HepG2 (cell line): ENCODE measurements at regions not wholly inside any gene's neighbourhood (a gene's known extent, or its start where the extent isn't known, plus 50 kb on each side); places are given as distances from the start of the nearest gene placed in this dataset.

ENCODE experiments used
- GABPB1 ChIP-seq: IDR thresholded peaks from 2 replicates; pipeline ENCODE4 v1.6.1; 2016; ENCODE audit warnings: mild to moderate bottlenecking, missing genetic modification reagents, moderate library complexity, missing compliant biosample characterization
- HNRNPH1 ChIP-seq: fragments of 200-400 bp; formaldehyde crosslinking; optimal IDR thresholded peaks from 2 replicates; pipeline ENCODE3; 2017; ENCODE audit warnings: mild to moderate bottlenecking, low read depth, low read length
- HOXA3 ChIP-seq: sonication (generic); formaldehyde crosslinking; IDR thresholded peaks from 2 replicates; pipeline ENCODE4 v1.5.0; 2020; ENCODE audit warnings: missing genetic modification reagents
- NCOA2 ChIP-seq: sonication (generic); formaldehyde crosslinking; IDR thresholded peaks from 2 replicates; pipeline ENCODE4 v1.8.0; 2022; ENCODE audit warnings: inconsistent platforms
- NR2F6 ChIP-seq, 2 experiments: IDR thresholded peaks; 2 replicates each; pipeline ENCODE4 v1.6.1; 2016; ENCODE audit warnings: antibody characterized with exemption in 1 of 2, mild to moderate bottlenecking in 1 of 2
- RBM22 ChIP-seq: fragments of 200-400 bp; formaldehyde crosslinking; optimal IDR thresholded peaks from 2 replicates; pipeline ENCODE3; 2017; ENCODE audit warnings: mild to moderate bottlenecking, low read length, moderate library complexity
- REPIN1 ChIP-seq: sonication (generic); formaldehyde crosslinking; IDR thresholded peaks from 2 replicates; pipeline ENCODE4 v1.8.0; 2022; ENCODE audit warnings: missing genetic modification reagents, low read depth, mild to moderate bottlenecking, borderline replicate concordance
- RXRB ChIP-seq: IDR thresholded peaks from 2 replicates; pipeline ENCODE4 v1.6.1; 2016; ENCODE audit warnings: borderline replicate concordance, missing genetic modification reagents, missing compliant biosample characterization
- TCF7 ChIP-seq: sonication (generic); IDR thresholded peaks from 2 replicates; pipeline ENCODE4 v1.6.1; 2016; ENCODE audit warnings: antibody characterized with exemption, low read depth
- ZFX ChIP-seq: sonication (generic); formaldehyde crosslinking; IDR thresholded peaks from 2 replicates; pipeline ENCODE4 v1.4.0; 2020; ENCODE audit warnings: mild to moderate bottlenecking, low read depth, missing genetic modification reagents, moderate library complexity
- ZMYM2 ChIP-seq: sonication (generic); formaldehyde crosslinking; IDR thresholded peaks from 2 replicates; pipeline ENCODE4 v1.8.0; 2022; ENCODE audit warnings: mild to moderate bottlenecking, missing genetic modification reagents
- ZMYM3 ChIP-seq: sonication (generic); formaldehyde crosslinking; IDR thresholded peaks from 2 replicates; pipeline ENCODE4 v1.5.1; 2020; ENCODE audit warnings: mild to moderate bottlenecking, missing genetic modification reagents
- ZNF543 ChIP-seq: sonication (generic); formaldehyde crosslinking; IDR thresholded peaks from 2 replicates; pipeline ENCODE4 v1.4.0; 2020; ENCODE audit warnings: mild to moderate bottlenecking, missing genetic modification reagents
- ZNF792 ChIP-seq: IDR thresholded peaks from 2 replicates; pipeline ENCODE4 v1.6.1; 2016
- TF ChIP-seq, protein P1 (sequence below): sonication (generic); formaldehyde crosslinking; conservative IDR thresholded peaks from 2 replicates; pipeline ENCODE4 v1.4.0; 2020; ENCODE audit warnings: mild to moderate bottlenecking, missing genetic modification reagents, moderate library complexity
- TF ChIP-seq, protein P2 (sequence below): IDR thresholded peaks from 2 replicates; pipeline ENCODE4 v1.6.1; 2016
- TF ChIP-seq, protein P3 (sequence below): IDR thresholded peaks from 2 replicates; pipeline ENCODE4 v1.6.1; 2012; ENCODE audit warnings: inconsistent platforms
- TF ChIP-seq, protein P4 (sequence below): sonication (generic); formaldehyde crosslinking; IDR thresholded peaks from 2 replicates; pipeline ENCODE4 v1.8.0; 2022; ENCODE audit warnings: missing genetic modification reagents, low read depth, mild to moderate bottlenecking, borderline replicate concordance
- TF ChIP-seq, protein P5 (sequence below): sonication (generic); formaldehyde crosslinking; IDR thresholded peaks from 2 replicates; pipeline ENCODE4 v1.4.0; 2020; ENCODE audit warnings: missing genetic modification reagents
- TF ChIP-seq, protein P6 (sequence below): IDR thresholded peaks from 2 replicates; pipeline ENCODE4 v1.6.1; 2016; ENCODE audit warnings: missing compliant biosample characterization, missing genetic modification reagents, borderline replicate concordance

DNA sequence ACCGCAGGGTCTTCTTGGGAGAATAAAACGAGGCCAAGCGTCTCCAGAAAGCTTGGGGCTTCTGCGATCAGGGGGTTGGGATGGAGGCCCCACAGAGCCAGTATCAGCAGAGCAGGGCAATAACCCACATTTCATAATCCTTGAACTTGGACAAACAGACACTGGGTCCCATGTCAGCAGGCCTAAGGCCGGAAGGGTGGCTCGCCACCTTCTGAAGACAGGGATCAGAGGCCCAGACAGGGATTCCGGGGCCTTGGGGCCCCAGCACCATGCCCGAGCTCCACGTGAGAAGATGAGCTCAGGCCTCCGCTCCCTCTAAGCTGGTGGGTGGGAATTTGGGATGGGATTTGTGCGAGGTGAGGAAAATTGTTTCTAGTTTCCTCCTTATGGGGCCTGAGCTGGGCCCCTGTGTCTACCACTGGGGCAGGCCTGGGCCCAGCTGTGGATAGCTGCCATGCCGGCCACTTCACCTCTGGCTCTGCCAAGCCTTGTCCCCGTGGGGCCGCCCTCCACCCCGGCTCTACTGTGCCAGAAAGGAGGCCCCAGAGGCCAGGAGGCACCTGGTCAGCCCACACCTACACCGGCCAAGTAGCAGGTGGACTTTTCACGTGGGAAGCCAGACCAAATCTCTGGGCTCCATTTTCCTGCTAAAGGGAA lies 67.2 kb upstream of the DLK1 start (continued):
- TF ChIP-seq, protein P1, sequence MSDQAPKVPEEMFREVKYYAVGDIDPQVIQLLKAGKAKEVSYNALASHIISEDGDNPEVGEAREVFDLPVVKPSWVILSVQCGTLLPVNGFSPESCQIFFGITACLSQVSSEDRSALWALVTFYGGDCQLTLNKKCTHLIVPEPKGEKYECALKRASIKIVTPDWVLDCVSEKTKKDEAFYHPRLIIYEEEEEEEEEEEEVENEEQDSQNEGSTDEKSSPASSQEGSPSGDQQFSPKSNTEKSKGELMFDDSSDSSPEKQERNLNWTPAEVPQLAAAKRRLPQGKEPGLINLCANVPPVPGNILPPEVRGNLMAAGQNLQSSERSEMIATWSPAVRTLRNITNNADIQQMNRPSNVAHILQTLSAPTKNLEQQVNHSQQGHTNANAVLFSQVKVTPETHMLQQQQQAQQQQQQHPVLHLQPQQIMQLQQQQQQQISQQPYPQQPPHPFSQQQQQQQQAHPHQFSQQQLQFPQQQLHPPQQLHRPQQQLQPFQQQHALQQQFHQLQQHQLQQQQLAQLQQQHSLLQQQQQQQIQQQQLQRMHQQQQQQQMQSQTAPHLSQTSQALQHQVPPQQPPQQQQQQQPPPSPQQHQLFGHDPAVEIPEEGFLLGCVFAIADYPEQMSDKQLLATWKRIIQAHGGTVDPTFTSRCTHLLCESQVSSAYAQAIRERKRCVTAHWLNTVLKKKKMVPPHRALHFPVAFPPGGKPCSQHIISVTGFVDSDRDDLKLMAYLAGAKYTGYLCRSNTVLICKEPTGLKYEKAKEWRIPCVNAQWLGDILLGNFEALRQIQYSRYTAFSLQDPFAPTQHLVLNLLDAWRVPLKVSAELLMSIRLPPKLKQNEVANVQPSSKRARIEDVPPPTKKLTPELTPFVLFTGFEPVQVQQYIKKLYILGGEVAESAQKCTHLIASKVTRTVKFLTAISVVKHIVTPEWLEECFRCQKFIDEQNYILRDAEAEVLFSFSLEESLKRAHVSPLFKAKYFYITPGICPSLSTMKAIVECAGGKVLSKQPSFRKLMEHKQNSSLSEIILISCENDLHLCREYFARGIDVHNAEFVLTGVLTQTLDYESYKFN = peak; percentile 53; the same call in 1 of the 2 replicates
- TF ChIP-seq ZMYM3 (no peak), HOXA3 (CRISPR knock-in tag) (peak; percentile 52; the same call in 1 of the 2 replicates), ZNF792 (CRISPR knock-in tag) (0 out of 2 replicates have a peak, but pooled peaks have one; percentile 18), GABPB1 (CRISPR knock-in tag) (0 out of 2 replicates have a peak, but pooled peaks have one; percentile 8), RXRB (peak; percentile 79), NCOA2 (CRISPR knock-in tag) (peak; percentile 41; the same call in 1 of the 2 replicates), ZMYM2 (CRISPR knock-in tag) (0 out of 2 replicates have a peak, but pooled peaks have one; percentile 50), RBM22 (no peak), ZNF543 (CRISPR knock-in tag) (0 out of 2 replicates have a peak, but pooled peaks have one; percentile 4), TCF7 (0 out of 2 replicates have a peak, but pooled peaks have one; percentile 12), HNRNPH1 (no peak), NR2F6 (IDR thresholded peaks at IDR 0.05) (peak; percentile 10; the same call in 1 of the 2 replicates), NR2F6 (CRISPR knock-in tag; IDR thresholded peaks at IDR 0.05) (no peak; the same call in 1 of the 2 replicates), ZFX (CRISPR knock-in tag) (peak; percentile 53), REPIN1 (CRISPR knock-in tag) (0 out of 2 replicates have a peak, but pooled peaks have one; percentile 32)
- TF ChIP-seq, protein P2, sequence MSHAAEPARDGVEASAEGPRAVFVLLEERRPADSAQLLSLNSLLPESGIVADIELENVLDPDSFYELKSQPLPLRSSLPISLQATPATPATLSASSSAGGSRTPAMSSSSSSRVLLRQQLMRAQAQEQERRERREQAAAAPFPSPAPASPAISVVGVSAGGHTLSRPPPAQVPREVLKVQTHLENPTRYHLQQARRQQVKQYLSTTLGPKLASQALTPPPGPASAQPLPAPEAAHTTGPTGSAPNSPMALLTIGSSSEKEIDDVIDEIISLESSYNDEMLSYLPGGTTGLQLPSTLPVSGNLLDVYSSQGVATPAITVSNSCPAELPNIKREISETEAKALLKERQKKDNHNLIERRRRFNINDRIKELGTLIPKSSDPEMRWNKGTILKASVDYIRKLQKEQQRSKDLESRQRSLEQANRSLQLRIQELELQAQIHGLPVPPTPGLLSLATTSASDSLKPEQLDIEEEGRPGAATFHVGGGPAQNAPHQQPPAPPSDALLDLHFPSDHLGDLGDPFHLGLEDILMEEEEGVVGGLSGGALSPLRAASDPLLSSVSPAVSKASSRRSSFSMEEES (CRISPR knock-in tag) = peak; percentile 32; the same call in 1 of the 2 replicates
- TF ChIP-seq, protein P3, sequence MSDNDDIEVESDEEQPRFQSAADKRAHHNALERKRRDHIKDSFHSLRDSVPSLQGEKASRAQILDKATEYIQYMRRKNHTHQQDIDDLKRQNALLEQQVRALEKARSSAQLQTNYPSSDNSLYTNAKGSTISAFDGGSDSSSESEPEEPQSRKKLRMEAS = 0 out of 2 replicates have a peak, but pooled peaks have one; percentile 32
- TF ChIP-seq, protein P4, sequence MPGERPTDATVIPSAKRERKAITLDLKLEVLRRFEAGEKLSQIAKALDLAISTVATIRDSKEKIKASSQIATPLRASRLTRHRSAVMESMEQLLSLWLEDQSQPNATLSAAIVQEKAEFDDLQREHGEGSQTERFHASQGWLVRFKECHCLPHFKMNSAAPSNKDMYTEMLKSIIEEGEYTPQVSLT (CRISPR knock-in tag) = no peak
- TF ChIP-seq, protein P5, sequence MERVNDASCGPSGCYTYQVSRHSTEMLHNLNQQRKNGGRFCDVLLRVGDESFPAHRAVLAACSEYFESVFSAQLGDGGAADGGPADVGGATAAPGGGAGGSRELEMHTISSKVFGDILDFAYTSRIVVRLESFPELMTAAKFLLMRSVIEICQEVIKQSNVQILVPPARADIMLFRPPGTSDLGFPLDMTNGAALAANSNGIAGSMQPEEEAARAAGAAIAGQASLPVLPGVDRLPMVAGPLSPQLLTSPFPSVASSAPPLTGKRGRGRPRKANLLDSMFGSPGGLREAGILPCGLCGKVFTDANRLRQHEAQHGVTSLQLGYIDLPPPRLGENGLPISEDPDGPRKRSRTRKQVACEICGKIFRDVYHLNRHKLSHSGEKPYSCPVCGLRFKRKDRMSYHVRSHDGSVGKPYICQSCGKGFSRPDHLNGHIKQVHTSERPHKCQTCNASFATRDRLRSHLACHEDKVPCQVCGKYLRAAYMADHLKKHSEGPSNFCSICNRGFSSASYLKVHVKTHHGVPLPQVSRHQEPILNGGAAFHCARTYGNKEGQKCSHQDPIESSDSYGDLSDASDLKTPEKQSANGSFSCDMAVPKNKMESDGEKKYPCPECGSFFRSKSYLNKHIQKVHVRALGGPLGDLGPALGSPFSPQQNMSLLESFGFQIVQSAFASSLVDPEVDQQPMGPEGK (CRISPR knock-in tag) = peak; percentile 46; the same call in 1 of the 2 replicates
- TF ChIP-seq, protein P6, sequence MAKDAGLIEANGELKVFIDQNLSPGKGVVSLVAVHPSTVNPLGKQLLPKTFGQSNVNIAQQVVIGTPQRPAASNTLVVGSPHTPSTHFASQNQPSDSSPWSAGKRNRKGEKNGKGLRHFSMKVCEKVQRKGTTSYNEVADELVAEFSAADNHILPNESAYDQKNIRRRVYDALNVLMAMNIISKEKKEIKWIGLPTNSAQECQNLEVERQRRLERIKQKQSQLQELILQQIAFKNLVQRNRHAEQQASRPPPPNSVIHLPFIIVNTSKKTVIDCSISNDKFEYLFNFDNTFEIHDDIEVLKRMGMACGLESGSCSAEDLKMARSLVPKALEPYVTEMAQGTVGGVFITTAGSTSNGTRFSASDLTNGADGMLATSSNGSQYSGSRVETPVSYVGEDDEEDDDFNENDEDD (CRISPR knock-in tag) = peak; percentile 25; the same call in 1 of the 2 replicates
